ENCODE measurements at regions not wholly inside any gene's neighbourhood (a gene's known extent, or its start where the extent isn't known, plus 50 kb on each side); places are given as distances from the start of the nearest gene placed in this dataset.

GRCh38 chr6:40817369-40817768 lies 221.7 kb downstream of the UNC5CL start:
- no peak for TF ChIP-seq CTCF (IDR thresholded peaks at IDR 0.05; ENCODE audit: insufficient read depth, low read length, poor library complexity, severe bottlenecking)
- no peak for TF ChIP-seq EZH2phosphoT487 (conservative IDR thresholded peaks at IDR 0.05; ENCODE audit: low read length)
